A549 (cell line): ENCODE measurements at regions not wholly inside any gene's neighbourhood (a gene's known extent, or its start where the extent isn't known, plus 50 kb on each side); places are given as distances from the start of the nearest gene placed in this dataset.
A peak's percentile ranks its signal among the peaks of the same experiment; 100 is the strongest.

ENCODE experiments used
- ATAC-seq, 2 experiments: fragments of 200-7000 bp in 1 of 2; fragments of >200 bp in 1 of 2; cut with Nextera tagmentation in 1 of 2; cut with Tn5 transposase in 1 of 2; 3 replicates each; pipeline versions ENCODE4 v1.8.0 to v1.9.1; 2018 to 2020; ENCODE audit warnings: mild to moderate bottlenecking in 1 of 2, moderate library complexity in 1 of 2
- CTCF ChIA-PET: fragments of 300-600 bp; sonication (Branson Sonifier 250); formaldehyde crosslinking; extraction: SDS; loops from one replicate; lab custom pipeline; 2021; ENCODE audit warnings: antibody characterized with exemption, inconsistent platforms; lab: Yijun Ruan, JAX
- POLR2A ChIA-PET: fragments of 350-600 bp; formaldehyde crosslinking; extraction: SDS; loops from one replicate; lab custom pipeline; 2021; ENCODE audit warnings: antibody characterized with exemption, inconsistent platforms; lab: Yijun Ruan, JAX
- DNase-seq, 2 experiments: peaks; one replicate each; pipeline versions ENCODE4 v3.0.0 to v3.0.0-alpha.2; 2011 to 2016; ENCODE audit warnings: low read depth in 1 of 2, low spot score in 1 of 2
- FAIRE-seq: peaks from 2 replicates; lab custom pipeline; 2011; peaks lifted over from hg19 to GRCh38; lab: Jason Lieb, UNC
- H3K27ac ChIP-seq, 2 experiments: fragments of >200 bp; sonication (Bioruptor Twin); formaldehyde crosslinking; 3 replicates each; pipeline ENCODE4 v1.5.1; 2016 to 2017
- H3K4me1 ChIP-seq: fragments of >200 bp; sonication (Bioruptor Twin); formaldehyde crosslinking; 3 replicates; pipeline ENCODE4 v1.6.1; 2016
- H3K4me2 ChIP-seq: fragments of >200 bp; sonication (Bioruptor Twin); formaldehyde crosslinking; 3 replicates; pipeline ENCODE4 v1.6.1; 2016
- H3K4me3 ChIP-seq: fragments of >200 bp; sonication (Bioruptor Twin); formaldehyde crosslinking; 3 replicates; pipeline ENCODE4 v1.5.1; 2016
- H3K9me3 ChIP-seq: fragments of >200 bp; sonication (Bioruptor Twin); formaldehyde crosslinking; 3 replicates; pipeline ENCODE4 v1.6.1; 2016
- BHLHE40 ChIP-seq: IDR thresholded peaks from 2 replicates; pipeline ENCODE4 v1.6.1; 2012; ENCODE audit warnings: low read depth, low read length, inconsistent platforms
- CEBPB ChIP-seq, 2 experiments: fragments of >200 bp in 1 of 2; sonication (Bioruptor Twin) in 1 of 2; formaldehyde crosslinking in 1 of 2; IDR thresholded peaks; 2 replicates each; pipeline ENCODE4 v1.6.1; 2012 to 2016
- EHF ChIP-seq: fragments of 250-450 bp; sonication (Bioruptor Pico); IDR thresholded peaks from 2 replicates; pipeline ENCODE4 v1.5.0; 2020; ENCODE audit warnings: mild to moderate bottlenecking
- EP300 ChIP-seq, 2 experiments: fragments of >200 bp; sonication (Bioruptor Twin); formaldehyde crosslinking; IDR thresholded peaks; 2 replicates in 1 of 2; 3 replicates in 1 of 2; pipeline ENCODE4 v1.6.1; 2016 to 2017
- FOSL2 ChIP-seq, 2 experiments: fragments of 450-650 bp in 1 of 2; fragments of >200 bp in 1 of 2; sonication (Bioruptor Twin) in 1 of 2; formaldehyde crosslinking; IDR thresholded peaks; 2 replicates each; pipeline versions ENCODE4 v1.5.0 to v1.6.1; 2016 to 2020; ENCODE audit warnings: mild to moderate bottlenecking in 1 of 2, moderate library complexity in 1 of 2
- HEYL ChIP-seq: fragments of 250-450 bp; sonication (Bioruptor Pico); IDR thresholded peaks from 2 replicates; pipeline ENCODE4 v1.8.0; 2021; ENCODE audit warnings: mild to moderate bottlenecking, moderate library complexity
- HOXB13 ChIP-seq: fragments of 250-450 bp; sonication (Bioruptor Pico); IDR thresholded peaks from 2 replicates; pipeline ENCODE4 v1.5.0; 2020; ENCODE audit warnings: low read depth, mild to moderate bottlenecking, moderate library complexity
- JUNB ChIP-seq: fragments of >200 bp; sonication (Bioruptor Twin); formaldehyde crosslinking; IDR thresholded peaks from 2 replicates; pipeline ENCODE4 v1.6.1; 2016
- KDM5A ChIP-seq: fragments of 200-600 bp; sonication (generic); IDR thresholded peaks from 2 replicates; pipeline ENCODE4 v1.6.1; 2016; ENCODE audit warnings: antibody characterized with exemption, mild to moderate bottlenecking
- MYC ChIP-seq: IDR thresholded peaks from 2 replicates; pipeline ENCODE4 v1.6.1; 2012; ENCODE audit warnings: mild to moderate bottlenecking, inconsistent platforms, low read length, improper control_type of control experiment, borderline replicate concordance
- NFE2L2 ChIP-seq: fragments of 150-350 bp; conservative IDR thresholded peaks from 2 replicates; pipeline ENCODE4 v1.6.1; 2014; ENCODE audit warnings: low read length
- NR3C1 ChIP-seq: fragments of >200 bp; sonication (Bioruptor Twin); formaldehyde crosslinking; IDR thresholded peaks from 3 replicates; pipeline ENCODE4 v1.6.1; 2017
- PHF8 ChIP-seq: fragments of 200-600 bp; sonication (generic); IDR thresholded peaks from 2 replicates; pipeline ENCODE4 v1.6.1; 2016; ENCODE audit warnings: low read depth, mild to moderate bottlenecking, antibody characterized with exemption, moderate library complexity, borderline replicate concordance
- POLR2AphosphoS2 ChIP-seq: conservative IDR thresholded peaks from 2 replicates; pipeline ENCODE4 v1.6.1; 2012; ENCODE audit warnings: low read length, improper control_type of control experiment, inconsistent platforms
- RAD21 ChIP-seq, 2 experiments: fragments of >200 bp in 1 of 2; sonication (Bioruptor Twin) in 1 of 2; formaldehyde crosslinking in 1 of 2; IDR thresholded peaks in 1 of 2; conservative IDR thresholded peaks in 1 of 2; 2 replicates in 1 of 2; 3 replicates in 1 of 2; pipeline ENCODE4 v1.6.1; 2012 to 2018; ENCODE audit warnings: inconsistent platforms in 1 of 2
- RNF2 ChIP-seq: fragments of 200-600 bp; sonication (generic); IDR thresholded peaks from 2 replicates; pipeline ENCODE4 v1.6.1; 2016; ENCODE audit warnings: low read depth, mild to moderate bottlenecking, antibody characterized with exemption, moderate library complexity, borderline replicate concordance
- SMC3 ChIP-seq: fragments of >200 bp; sonication (Bioruptor Twin); formaldehyde crosslinking; IDR thresholded peaks from 3 replicates; pipeline ENCODE4 v1.6.1; 2018; ENCODE audit warnings: inconsistent platforms
- ZC3H11A ChIP-seq: fragments of 450-650 bp; IDR thresholded peaks from 2 replicates; pipeline ENCODE4 v1.6.1; 2014; ENCODE audit warnings: antibody characterized with exemption, mild to moderate bottlenecking
- WGBS: methylation state at CpG from one replicate; pipeline ENCODE4 v1.1.6; 2017; ENCODE audit errors: missing lambda C conversion rate; 5-methylcytosine and 5-hydroxymethylcytosine counted together
- TF ChIP-seq, protein P1 (sequence below): fragments of >200 bp; sonication (Bioruptor Twin); formaldehyde crosslinking; IDR thresholded peaks from 2 replicates; pipeline ENCODE4 v1.6.1; 2016
- TF ChIP-seq, protein P2 (sequence below): fragments of 250-450 bp; sonication (Bioruptor Pico); IDR thresholded peaks from 2 replicates; pipeline ENCODE4 v1.5.0; 2020; ENCODE audit warnings: low read depth, mild to moderate bottlenecking, moderate library complexity
- TF ChIP-seq, protein P3 (sequence below): IDR thresholded peaks from 2 replicates; pipeline ENCODE4 v1.6.1; 2012

DNA sequence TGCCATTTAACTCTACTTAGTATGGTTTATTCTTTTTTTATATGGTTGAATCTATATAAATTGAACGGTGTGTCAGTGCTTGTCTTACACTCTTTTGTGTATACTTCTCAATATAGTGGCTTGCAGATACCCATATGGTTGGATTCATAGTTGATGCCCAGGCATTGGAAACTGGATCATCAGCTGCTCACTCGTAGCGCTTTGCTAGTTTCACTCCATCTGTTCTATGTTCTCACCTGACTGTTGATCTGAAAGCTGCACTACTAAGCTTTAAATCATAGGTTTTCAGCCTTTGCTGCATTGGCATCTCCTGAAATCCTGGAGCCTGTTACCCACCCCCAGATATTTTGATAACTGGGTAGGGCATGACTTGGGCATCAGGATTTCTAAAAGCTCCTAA is 121.6 kb upstream of the DCLK2 start:
- ChIA-PET POLR2A (no interaction called here), CTCF (no interaction called here)
- WGBS, result 77% methylated on average over 3 of the region's 3 CpGs
- no peak overlapping the region for H3K27ac ChIP-seq
- H3K9me3 ChIP-seq, result no peaks in the 10 kb centered on the region
- no peak for DNase-seq
- no peak for FAIRE-seq
- no peak overlapping the region for H3K4me2 ChIP-seq
- TF ChIP-seq BHLHE40, result no peak
- TF ChIP-seq, protein P1, sequence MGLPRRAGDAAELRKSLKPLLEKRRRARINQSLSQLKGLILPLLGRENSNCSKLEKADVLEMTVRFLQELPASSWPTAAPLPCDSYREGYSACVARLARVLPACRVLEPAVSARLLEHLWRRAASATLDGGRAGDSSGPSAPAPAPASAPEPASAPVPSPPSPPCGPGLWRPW, result no peak
- TF ChIP-seq CEBPB (IDR thresholded peaks at IDR 0.05), result no peak
- no peak for TF ChIP-seq RAD21 (conservative IDR thresholded peaks at IDR 0.05 in 1 of 2, IDR thresholded peaks at IDR 0.05 in 1 of 2)
- no peak overlapping the region for H3K4me3 ChIP-seq
- H3K4me1 ChIP-seq, result peaks cover under 1% of the 10 kb centered on the region; the same call in 1 of the 3 replicates
- no peak for ATAC-seq

DNA sequence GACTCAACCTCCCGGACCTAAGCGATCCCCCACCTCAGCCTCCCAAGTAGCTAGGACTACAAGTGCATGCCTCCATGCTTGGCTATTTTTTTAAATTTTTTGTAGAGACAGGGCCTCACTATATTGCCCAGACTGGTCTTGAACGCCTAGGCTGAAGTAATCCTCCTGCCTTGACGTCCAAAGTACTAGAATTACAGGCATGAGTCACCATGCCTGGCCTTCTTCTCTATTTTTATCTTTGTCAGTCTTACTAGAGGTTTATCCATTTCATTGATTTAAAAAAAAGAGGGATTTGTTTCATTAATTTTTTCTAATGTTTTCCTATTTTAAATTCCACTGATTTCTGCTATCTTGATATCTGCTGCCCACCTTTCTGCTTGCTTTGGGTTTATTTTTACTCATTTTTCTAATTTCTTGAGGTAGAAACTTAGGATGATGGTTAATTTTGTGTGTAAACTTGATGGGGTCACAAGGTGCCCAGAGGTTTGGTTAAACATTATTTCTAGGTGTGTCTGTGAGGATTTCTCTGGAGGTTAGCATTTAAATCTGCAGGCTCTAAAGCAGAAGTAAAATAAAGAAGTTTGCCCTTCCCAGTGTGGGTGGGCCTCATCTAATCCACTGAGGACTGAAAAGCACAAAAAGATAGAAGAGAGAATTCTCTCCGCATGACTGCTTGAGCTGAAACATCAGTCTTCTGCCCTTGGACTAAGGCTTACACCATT is 116.2 kb upstream of the DCLK2 start:
- FAIRE-seq, result no peak
- peak in 1 of 2 experiments; percentile 53; a peak in 1 of 6 replicates for ATAC-seq
- peaks cover 12% of the 10 kb centered on the region; the same call in 1 of the 3 replicates for H3K4me1 ChIP-seq
- peak in 1 of 2 experiments; percentile 28 for DNase-seq
- 0 out of 6 replicates have a peak overlapping the region, but pooled peaks of 1 of the 2 experiments have one; percentile 10 for H3K27ac ChIP-seq
- POLR2A ChIA-PET, result no interaction called here
- CTCF ChIA-PET, result interaction anchor here (1.1 to 2.0 kb wide), 2 partner anchors 19 to 280 kb away, joined by 3 to 7 read pairs; no protein-coding TSS in a partner anchor
- H3K4me2 ChIP-seq, result peak overlapping the region; percentile 32; the same call in 2 of the 3 replicates
- no peaks in the 10 kb centered on the region for H3K9me3 ChIP-seq
- H3K4me3 ChIP-seq, result no peak overlapping the region
- 56% methylated on average over 5 of the region's 5 CpGs for WGBS
- TF ChIP-seq NR3C1 (no peak), FOSL2 (IDR thresholded peaks at IDR 0.05) (no peak), FOSL2 (CRISPR knock-in tag; IDR thresholded peaks at IDR 0.05) (peak; percentile 52; the same call in 1 of the 2 replicates)

DNA sequence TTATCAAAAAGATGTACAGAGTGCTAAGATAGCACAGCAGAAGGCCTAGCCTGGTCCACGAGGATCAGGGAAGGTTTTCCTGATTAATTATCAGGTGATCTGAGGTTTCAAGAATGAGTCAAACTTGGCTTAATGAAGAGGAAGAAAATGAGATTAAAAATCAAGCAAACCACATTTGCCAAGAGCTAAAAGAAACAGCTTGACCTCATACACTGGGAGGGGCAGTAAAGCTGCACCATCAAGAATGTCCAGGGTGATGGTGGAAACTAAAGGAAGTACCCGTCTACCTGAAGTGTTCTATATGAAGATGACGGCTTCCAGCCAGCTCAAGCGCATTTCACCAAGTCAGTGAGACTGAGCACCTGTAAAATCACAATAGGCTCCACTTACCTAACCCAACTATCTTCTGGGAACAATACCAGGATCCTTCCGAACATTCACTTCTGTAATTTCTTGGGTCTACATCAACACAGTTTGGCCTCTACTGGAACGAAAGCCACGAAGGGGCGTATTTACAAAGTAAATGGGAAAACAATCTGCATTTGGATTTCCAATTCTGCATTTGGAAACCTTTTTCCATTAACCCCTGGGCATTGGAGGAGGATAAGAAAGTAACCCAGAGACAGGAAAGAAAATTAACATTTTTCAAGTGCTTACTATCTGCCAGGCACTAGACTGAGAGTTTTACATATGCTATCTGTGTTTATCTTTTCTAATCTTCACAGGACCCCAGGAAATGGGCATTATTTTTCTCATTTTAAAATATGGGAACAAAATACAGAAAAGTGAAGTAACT is 114.0 kb upstream of the DCLK2 start:
- CTCF ChIA-PET, result no interaction called here
- DNase-seq (no peak), FAIRE-seq (no peak), ATAC-seq (no peak)
- WGBS, result 79% methylated on average over 8 of the region's 8 CpGs
- POLR2A ChIA-PET, result no interaction called here
- TF ChIP-seq POLR2AphosphoS2, result no peak
- no peak for TF ChIP-seq SMC3
- no peak for TF ChIP-seq HOXB13
- no peak for TF ChIP-seq JUNB
- TF ChIP-seq, protein P2, sequence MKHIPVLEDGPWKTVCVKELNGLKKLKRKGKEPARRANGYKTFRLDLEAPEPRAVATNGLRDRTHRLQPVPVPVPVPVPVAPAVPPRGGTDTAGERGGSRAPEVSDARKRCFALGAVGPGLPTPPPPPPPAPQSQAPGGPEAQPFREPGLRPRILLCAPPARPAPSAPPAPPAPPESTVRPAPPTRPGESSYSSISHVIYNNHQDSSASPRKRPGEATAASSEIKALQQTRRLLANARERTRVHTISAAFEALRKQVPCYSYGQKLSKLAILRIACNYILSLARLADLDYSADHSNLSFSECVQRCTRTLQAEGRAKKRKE (CRISPR knock-in tag), result no peak
- TF ChIP-seq HEYL (CRISPR knock-in tag), result no peak
- no peak for TF ChIP-seq EHF (CRISPR knock-in tag)
- no peak for TF ChIP-seq CEBPB (IDR thresholded peaks at IDR 0.05)
- TF ChIP-seq RNF2, result no peak
- TF ChIP-seq KDM5A, result no peak
- TF ChIP-seq EP300 (IDR thresholded peaks at IDR 0.05), result no peak
- TF ChIP-seq ZC3H11A, result no peak
- TF ChIP-seq NFE2L2, result no peak
- no peak for TF ChIP-seq PHF8
- TF ChIP-seq, protein P3, sequence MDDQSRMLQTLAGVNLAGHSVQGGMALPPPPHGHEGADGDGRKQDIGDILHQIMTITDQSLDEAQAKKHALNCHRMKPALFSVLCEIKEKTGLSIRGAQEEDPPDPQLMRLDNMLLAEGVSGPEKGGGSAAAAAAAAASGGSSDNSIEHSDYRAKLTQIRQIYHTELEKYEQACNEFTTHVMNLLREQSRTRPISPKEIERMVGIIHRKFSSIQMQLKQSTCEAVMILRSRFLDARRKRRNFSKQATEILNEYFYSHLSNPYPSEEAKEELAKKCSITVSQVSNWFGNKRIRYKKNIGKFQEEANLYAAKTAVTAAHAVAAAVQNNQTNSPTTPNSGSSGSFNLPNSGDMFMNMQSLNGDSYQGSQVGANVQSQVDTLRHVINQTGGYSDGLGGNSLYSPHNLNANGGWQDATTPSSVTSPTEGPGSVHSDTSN, result no peak
- TF ChIP-seq MYC, result no peak
- no peak overlapping the region for H3K27ac ChIP-seq
- H3K4me3 ChIP-seq, result no peak overlapping the region
- peaks cover 12% of the 10 kb centered on the region; the same call in 1 of the 3 replicates for H3K4me1 ChIP-seq
- no peaks in the 10 kb centered on the region for H3K9me3 ChIP-seq
- H3K4me2 ChIP-seq, result no peak overlapping the region
